Dermis blood vessel endothelial cell (primary cell): ENCODE measurements at regions not wholly inside any gene's neighbourhood (a gene's known extent, or its start where the extent isn't known, plus 50 kb on each side); places are given as distances from the start of the nearest gene placed in this dataset.
"Not testable (repeated sequence)": the region's sequence is repeated elsewhere in the genome, so short reads cannot be mapped to it uniquely, and the experiment has no call there.

Experiments used
- DNase-seq: peaks from one replicate; pipeline ENCODE4 v3.0.0; 2010

GRCh38 chr6:90892271-90892670 lies 305.4 kb upstream of the MAP3K7 start:
- no peak for DNase-seq

GRCh38 chr6:90891355-90891754 lies 304.5 kb upstream of the MAP3K7 start:
- DNase-seq: no peak

DNA sequence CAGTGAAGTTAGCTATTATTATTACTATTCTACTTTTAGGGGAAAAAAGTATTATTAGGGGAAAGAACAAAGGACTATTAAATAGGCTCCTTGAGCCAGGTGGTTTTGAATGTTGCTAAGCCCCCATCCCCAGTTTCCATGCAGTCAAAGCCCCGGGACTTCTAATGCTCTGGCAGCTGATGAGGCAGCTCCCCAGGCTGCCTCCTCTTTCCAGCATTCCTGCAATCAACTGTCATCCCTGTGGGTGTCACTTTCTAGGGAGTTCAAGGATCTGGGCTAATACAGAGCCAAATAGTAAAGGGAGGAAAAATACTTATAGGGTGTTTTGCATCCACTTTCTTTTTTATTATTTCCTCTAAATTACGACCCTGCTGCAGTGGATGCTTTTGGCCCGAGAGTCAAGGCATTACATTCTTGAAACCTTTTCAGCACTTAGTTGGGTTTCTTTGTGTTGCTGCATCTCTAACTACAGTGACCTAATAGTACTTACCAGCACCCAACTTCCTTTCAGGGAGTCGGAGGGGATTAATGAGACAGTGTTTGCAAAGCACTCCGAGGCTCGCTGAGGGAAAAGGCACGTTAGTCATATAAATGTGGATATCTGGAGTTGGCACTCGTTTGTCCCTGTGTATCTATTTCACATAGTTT lies 303.9 kb upstream of the MAP3K7 start:
- DNase-seq: no peak

DNA sequence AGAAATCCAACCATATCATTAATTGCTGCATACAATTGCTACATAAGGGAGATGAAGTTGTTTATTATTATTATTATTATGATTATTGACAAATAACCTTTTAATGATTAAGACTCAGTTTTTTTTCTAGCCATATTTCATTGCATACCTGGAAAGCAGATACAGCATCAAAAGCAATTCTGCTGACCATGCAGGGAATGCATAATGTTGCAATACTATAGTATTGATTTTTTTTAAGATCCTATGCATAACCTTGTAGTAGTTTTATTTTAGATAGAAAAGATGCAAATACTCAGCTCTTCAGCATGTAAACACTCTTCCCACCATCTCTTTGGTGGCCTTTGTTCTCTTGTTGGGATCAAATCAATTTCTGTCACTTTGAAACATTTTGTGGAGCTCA lies 300.9 kb upstream of the MAP3K7 start:
- no peak for DNase-seq

- DNase-seq: no peak
These were observed 298.8 kb upstream of the MAP3K7 start for GRCh38 chr6:90885611-90886056.

DNA sequence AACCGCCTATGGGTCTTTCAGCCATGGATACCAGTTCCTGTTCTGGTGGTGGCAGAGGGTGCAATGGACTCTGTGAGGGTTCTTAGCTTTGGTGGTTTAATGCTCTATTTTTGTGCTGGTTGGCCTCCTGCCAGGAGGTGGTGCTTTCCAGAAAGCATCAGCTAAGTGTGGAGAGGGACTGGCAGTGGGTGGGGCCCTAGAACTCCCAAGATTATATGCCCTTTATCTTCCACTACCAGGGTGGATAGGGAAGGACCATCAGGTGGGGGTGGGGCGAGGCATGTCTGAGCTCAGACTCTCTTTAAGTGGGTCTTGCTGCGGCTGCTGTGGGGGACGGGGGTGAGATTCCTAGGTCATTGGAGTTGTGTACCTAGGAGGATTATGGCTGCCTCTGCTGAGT lies 298.3 kb upstream of the MAP3K7 start:
- DNase-seq: not testable (repeated sequence)

DNA sequence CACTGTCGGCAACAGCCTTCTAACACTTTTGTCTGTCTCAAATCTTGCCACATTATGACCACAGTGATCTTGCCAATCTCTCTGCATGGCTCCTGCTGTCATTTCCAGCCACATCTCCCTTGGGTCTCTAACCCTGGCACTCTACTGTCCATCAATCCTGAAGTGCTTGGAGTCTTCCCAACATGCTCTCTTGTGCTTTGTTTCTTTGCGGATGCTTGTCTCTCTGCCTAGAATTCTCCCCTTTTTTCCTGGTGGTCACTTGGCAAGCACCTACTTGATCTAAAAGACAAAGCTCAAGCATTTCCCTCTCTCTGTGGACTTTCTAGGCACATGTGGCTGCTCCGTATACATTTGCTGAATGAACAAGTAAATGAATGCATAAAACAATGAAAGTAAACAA lies 290.7 kb upstream of the MAP3K7 start:
- no peak for DNase-seq

GRCh38 chr6:90874931-90875330 lies 288.1 kb upstream of the MAP3K7 start:
- DNase-seq: no peak

DNA sequence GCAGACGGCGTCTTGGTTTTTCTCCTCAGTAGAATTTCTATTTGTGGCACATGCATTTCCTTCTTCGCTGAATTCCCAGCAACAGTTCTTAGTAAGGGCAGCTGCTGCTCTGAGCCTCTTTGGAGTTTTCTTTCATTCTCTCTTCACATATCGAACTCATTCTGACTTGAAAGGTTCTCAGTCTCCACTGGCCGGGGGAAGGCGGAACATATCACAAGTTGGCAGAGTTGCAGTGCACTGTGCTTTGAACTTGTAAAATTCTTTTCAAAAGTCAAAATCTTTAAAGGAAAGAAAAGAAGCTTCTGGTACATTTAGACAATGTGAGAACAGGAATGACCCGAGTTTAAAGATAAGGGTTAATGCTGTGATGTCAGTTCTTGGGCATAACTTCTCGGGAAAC lies 286.1 kb upstream of the MAP3K7 start:
- DNase-seq: no peak

GRCh38 chr6:90870561-90870960 lies 283.7 kb upstream of the MAP3K7 start:
- no peak for DNase-seq

- no peak for DNase-seq
These were observed 281.8 kb upstream of the MAP3K7 start for GRCh38 chr6:90868656-90869055.

DNA sequence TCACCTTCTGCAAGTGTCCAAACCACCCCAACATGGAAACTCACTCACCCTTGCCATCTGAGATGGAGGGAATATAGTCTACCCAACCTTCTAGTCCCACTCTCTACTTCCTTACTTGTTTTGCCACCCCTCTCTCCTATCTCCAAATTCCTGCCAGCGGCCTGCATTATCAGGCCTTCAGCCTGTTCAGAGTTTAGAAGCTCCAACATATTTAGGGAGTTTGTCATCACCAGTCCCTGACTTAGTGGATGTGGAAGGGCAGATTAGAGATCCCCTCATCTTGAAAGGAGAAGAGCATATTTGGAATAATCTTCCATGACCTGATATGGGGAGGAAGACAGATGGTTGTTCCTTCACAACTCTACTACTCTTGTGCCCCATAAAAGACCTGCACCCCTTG lies 281.4 kb upstream of the MAP3K7 start:
- DNase-seq: no peak

- DNase-seq: no peak
These were observed 278.6 kb upstream of the MAP3K7 start for GRCh38 chr6:90865513-90865912.

DNA sequence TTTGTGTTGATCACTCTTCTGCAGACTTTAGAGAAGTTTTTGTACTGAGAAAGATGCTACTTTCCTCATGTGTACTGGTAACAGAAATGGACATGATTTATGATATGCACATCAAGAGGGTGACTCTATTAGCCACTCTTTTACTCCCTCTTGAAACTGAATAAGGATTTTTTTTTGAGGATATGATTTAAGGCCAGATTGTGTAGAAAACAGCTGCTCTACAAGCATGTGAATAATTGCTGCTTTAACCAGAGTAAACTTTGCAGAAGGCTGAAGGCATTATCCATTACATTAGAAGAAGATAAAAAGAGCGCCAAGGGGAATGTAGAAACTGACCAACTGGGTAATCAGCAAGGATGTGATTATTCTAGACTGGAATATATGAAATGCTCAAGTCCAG lies 276.2 kb upstream of the MAP3K7 start:
- no peak for DNase-seq

GRCh38 chr6:90860822-90861601 lies 274.1 kb upstream of the MAP3K7 start:
- no peak for DNase-seq

DNA sequence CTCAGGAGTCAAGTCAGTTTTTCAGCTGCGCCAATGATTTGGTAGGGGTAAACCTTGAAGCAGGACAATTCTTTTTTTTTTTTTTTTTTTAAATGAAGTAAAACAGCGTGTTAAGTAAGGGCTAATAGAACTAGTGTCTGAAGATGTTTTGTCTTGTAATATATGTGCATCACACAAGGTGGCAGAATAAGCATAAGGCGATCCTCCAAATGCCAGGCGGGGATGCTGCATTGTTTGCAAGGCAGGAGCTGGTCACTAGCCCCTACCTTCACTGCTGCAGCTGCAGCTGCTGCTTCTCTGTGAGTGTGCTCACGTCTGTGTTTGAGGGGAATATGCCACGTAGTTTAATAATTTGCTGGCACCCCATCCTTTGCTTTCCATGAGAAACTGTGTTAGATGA lies 272.7 kb upstream of the MAP3K7 start:
- no peak for DNase-seq

- DNase-seq: no peak
These were observed 272.2 kb upstream of the MAP3K7 start for GRCh38 chr6:90859056-90859455.

GRCh38 chr6:90849686-90850085 lies 262.8 kb upstream of the MAP3K7 start:
- DNase-seq: no peak

DNA sequence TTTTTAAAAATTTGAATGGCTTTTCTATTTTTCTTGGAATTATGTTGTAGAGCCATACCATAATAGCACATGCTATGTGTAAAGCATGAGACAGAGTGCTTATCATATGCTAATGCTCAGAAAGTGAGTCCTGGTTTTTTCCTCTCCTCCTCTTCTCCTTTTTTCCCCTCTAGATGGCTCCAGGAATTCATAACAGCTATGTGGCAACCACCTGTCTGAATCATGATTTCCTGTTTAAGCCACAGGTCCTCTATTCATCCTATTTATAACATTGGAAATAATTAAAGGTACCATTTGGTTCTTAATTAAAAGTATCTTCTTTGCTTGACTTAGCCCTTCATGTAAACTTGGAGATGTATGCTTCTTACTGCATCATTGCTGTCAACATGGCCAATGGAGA lies 260.0 kb upstream of the MAP3K7 start:
- DNase-seq: no peak

DNA sequence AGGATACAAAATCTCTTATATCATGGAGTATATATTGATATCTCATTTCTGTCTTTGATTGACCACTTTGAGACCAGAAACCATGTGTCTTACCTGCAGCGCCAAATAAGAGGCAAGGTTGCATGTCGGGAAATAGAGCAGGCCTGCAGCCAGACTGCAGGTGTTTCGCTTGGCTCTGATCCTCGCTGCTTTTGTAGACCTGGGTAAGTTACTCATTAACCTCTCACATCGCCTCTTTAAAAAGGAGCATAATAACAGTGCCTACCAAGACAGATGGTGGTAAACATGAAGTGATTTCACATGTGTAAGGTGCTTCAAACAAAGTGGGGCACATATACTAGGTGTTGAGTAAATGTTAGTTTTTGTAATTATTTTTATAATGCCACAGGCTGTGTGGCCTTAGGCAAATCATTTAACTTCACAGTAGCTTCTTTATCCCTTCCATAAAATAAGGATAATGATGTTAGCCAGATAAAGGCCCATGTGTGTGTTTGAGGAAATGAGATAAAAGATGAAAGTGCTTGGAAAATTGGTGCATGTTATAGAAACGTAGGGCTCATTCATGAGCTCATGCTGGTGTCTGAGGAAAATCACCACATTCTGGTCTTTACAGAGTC lies 248.8 kb upstream of the MAP3K7 start:
- no peak for DNase-seq

DNA sequence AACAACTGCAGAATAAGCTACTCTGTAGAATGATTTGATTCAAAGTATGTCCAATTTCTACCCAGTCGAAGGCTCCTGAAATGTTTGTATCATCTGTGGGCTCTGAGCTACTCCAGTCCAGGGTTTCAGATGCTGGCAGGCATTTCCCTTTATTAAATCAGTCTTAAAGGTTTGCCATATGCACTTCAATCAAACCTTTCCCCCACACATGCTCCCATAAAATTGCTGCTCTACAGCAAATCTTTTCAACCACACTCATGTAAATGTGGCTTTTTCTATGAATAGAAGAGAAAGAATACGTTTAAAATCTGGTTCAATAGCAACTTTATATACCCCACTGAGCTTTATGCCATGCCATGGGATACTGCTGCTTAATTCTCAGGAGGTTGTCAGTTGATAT lies 242.4 kb upstream of the MAP3K7 start:
- DNase-seq: no peak

- no peak for DNase-seq
These were observed 233.6 kb upstream of the MAP3K7 start for GRCh38 chr6:90820436-90820835.

GRCh38 chr6:90819483-90819882 lies 232.6 kb upstream of the MAP3K7 start:
- DNase-seq: no peak

GRCh38 chr6:90818163-90818562 lies 231.3 kb upstream of the MAP3K7 start:
- no peak for DNase-seq
